ENCODE measurements at regions not wholly inside any gene's neighbourhood (a gene's known extent, or its start where the extent isn't known, plus 50 kb on each side); places are given as distances from the start of the nearest gene placed in this dataset.

GRCh38 chr7:19619122-19619521 lies 89.7 kb downstream of the POLR1F start:
- Mint-ChIP-seq H3K4me3 (no peak overlapping the region), H3K27me3 (ENCODE audit: low read depth) (no peaks in the 10 kb centered on the region; the same call in none of the 2 replicates), H3K4me1 (no peaks in the 10 kb centered on the region), H3K27ac (no peak overlapping the region), H3K36me3 (no peaks in the 10 kb centered on the region), H3K9me3 (no peaks in the 10 kb centered on the region)
- ATAC-seq (no peak), DNase-seq (ENCODE audit: low spot score) (no peak)
- CTCF ChIA-PET, result interaction anchor here (1.1 kb wide), 1 partner anchor 128 kb away, joined by 4 read pairs; no protein-coding TSS in a partner anchor
- POLR2A ChIA-PET, result no interaction called here
- no peak for TF ChIP-seq HMGA2 (CRISPR knock-in tag; IDR thresholded peaks at IDR 0.05)
- TF ChIP-seq SOX15 (CRISPR knock-in tag; IDR thresholded peaks at IDR 0.05), result no peak
- no peak for TF ChIP-seq MXD4 (CRISPR knock-in tag; IDR thresholded peaks at IDR 0.05; ENCODE audit: borderline replicate concordance)
- no peak for TF ChIP-seq ETV6 (CRISPR knock-in tag; IDR thresholded peaks at IDR 0.05)

- H3K36me3 Mint-ChIP-seq, result no peaks in the 10 kb centered on the region
- CTCF ChIA-PET, result no interaction called here
- TF ChIP-seq E2F4 (CRISPR knock-in tag; IDR thresholded peaks at IDR 0.05; ENCODE audit: borderline replicate concordance, low read depth), result no peak
- no peak for TF ChIP-seq GRHL2 (CRISPR knock-in tag; IDR thresholded peaks at IDR 0.05; ENCODE audit: insufficient replicate concordance, severe bottlenecking)
- TF ChIP-seq ZNF121 (CRISPR knock-in tag; IDR thresholded peaks at IDR 0.05), result no peak
- no peak overlapping the region for H3K4me3 Mint-ChIP-seq
- H3K27me3 Mint-ChIP-seq (ENCODE audit: low read depth), result peaks cover 4% of the 10 kb centered on the region
- ATAC-seq, result no peak
- POLR2A ChIA-PET, result no interaction called here
- DNase-seq (ENCODE audit: low spot score), result no peak
- H3K9me3 Mint-ChIP-seq, result no peaks in the 10 kb centered on the region
- no peaks in the 10 kb centered on the region for H3K4me1 Mint-ChIP-seq
- H3K27ac Mint-ChIP-seq, result no peak overlapping the region
Measured at GRCh38 chr7:19617901-19618300, 90.9 kb downstream of the POLR1F start.

GRCh38 chr7:19610194-19610943 lies 98.5 kb downstream of the POLR1F start:
- Mint-ChIP-seq H3K4me1 (no peaks in the 10 kb centered on the region), H3K36me3 (no peaks in the 10 kb centered on the region), H3K27ac (no peak overlapping the region), H3K4me3 (no peak overlapping the region), H3K27me3 (ENCODE audit: low read depth) (peaks cover 4% of the 10 kb centered on the region), H3K9me3 (peaks cover 20% of the 10 kb centered on the region)
- TF ChIP-seq NFATC4 (CRISPR knock-in tag; IDR thresholded peaks at IDR 0.05) (no peak), NR1H2 (CRISPR knock-in tag; IDR thresholded peaks at IDR 0.05) (no peak), ZNF423 (CRISPR knock-in tag; IDR thresholded peaks at IDR 0.05) (no peak), CREM (CRISPR knock-in tag; IDR thresholded peaks at IDR 0.05) (no peak), SOX15 (CRISPR knock-in tag; IDR thresholded peaks at IDR 0.05) (no peak), HMGXB4 (CRISPR knock-in tag; IDR thresholded peaks at IDR 0.05) (no peak), E2F1 (CRISPR knock-in tag; IDR thresholded peaks at IDR 0.05) (no peak), ZNF121 (CRISPR knock-in tag; IDR thresholded peaks at IDR 0.05) (no peak), IRF1 (CRISPR knock-in tag; IDR thresholded peaks at IDR 0.05) (no peak)
- DNase-seq (ENCODE audit: low spot score) (no peak), ATAC-seq (no peak)
- POLR2A ChIA-PET, result no interaction called here
- CTCF ChIA-PET, result no interaction called here

GRCh38 chr7:19589446-19589845 lies 119.4 kb downstream of the POLR1F start:
- DNase-seq (ENCODE audit: low spot score), result no peak
- peaks cover 7% of the 10 kb centered on the region for H3K9me3 Mint-ChIP-seq
- H3K4me1 Mint-ChIP-seq, result no peaks in the 10 kb centered on the region
- ChIA-PET CTCF (no interaction called here), POLR2A (no interaction called here)
- H3K36me3 Mint-ChIP-seq, result no peaks in the 10 kb centered on the region
- no peaks in the 10 kb centered on the region; the same call in 1 of the 2 replicates for H3K27me3 Mint-ChIP-seq (ENCODE audit: low read depth)
- no peak overlapping the region for H3K4me3 Mint-ChIP-seq
- no peak for ATAC-seq
- H3K27ac Mint-ChIP-seq, result no peak overlapping the region
- TF ChIP-seq NR3C1 (CRISPR knock-in tag; conservative IDR thresholded peaks at IDR 0.05; ENCODE audit: low read depth) (no peak), NFE2L1 (CRISPR knock-in tag; IDR thresholded peaks at IDR 0.05) (no peak), NFYB (CRISPR knock-in tag; conservative IDR thresholded peaks at IDR 0.05; ENCODE audit: low read depth) (no peak), ZNF317 (CRISPR knock-in tag; IDR thresholded peaks at IDR 0.05; ENCODE audit: borderline replicate concordance, low read depth) (no peak), ZNF232 (CRISPR knock-in tag; IDR thresholded peaks at IDR 0.05) (no peak), ETV6 (CRISPR knock-in tag; IDR thresholded peaks at IDR 0.05) (no peak), ZNF423 (CRISPR knock-in tag; IDR thresholded peaks at IDR 0.05) (no peak), MYBL2 (CRISPR knock-in tag; IDR thresholded peaks at IDR 0.05) (no peak), ZNF416 (CRISPR knock-in tag; IDR thresholded peaks at IDR 0.05) (no peak), ZNF425 (CRISPR knock-in tag; conservative IDR thresholded peaks at IDR 0.05) (no peak), ZNF671 (CRISPR knock-in tag; IDR thresholded peaks at IDR 0.05) (no peak), PRRX2 (CRISPR knock-in tag; IDR thresholded peaks at IDR 0.05) (no peak)
